T-helper 2 cell (primary cell): ENCODE measurements at regions not wholly inside any gene's neighbourhood (a gene's known extent, or its start where the extent isn't known, plus 50 kb on each side); places are given as distances from the start of the nearest gene placed in this dataset.
"Not testable (repeated sequence)": the region's sequence is repeated elsewhere in the genome, so short reads cannot be mapped to it uniquely, and the experiment has no call there.

ENCODE experiments used
- DNase-seq, 5 experiments: peaks; one replicate each; pipeline versions ENCODE4 v3.0.0 to v3.0.0-alpha.2; 2012 to 2022

DNA sequence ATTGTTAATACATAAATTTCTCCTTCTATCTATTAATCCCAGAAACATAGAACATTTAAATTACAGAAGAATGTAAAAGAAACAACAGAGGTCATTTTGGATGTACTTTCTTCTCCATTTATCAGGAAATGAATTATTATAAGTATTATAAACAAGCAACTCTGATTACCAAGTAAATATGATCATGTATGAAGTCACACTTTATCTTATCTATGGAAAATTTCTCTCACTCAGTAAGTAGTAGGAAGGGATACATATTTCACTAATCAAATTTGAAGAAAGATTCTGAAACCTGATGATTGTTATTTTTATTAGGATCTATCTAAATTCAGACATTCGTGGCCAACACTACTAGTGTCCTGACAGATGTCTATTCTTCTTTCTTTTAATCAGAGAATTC lies 770.7 kb downstream of the LTN1 start:
- DNase-seq, result no peak

GRCh38 chr21:28220680-28221079 lies 772.0 kb downstream of the LTN1 start:
- no peak for DNase-seq

GRCh38 chr21:28216976-28217523 lies 775.6 kb downstream of the LTN1 start:
- DNase-seq, result no peak

DNA sequence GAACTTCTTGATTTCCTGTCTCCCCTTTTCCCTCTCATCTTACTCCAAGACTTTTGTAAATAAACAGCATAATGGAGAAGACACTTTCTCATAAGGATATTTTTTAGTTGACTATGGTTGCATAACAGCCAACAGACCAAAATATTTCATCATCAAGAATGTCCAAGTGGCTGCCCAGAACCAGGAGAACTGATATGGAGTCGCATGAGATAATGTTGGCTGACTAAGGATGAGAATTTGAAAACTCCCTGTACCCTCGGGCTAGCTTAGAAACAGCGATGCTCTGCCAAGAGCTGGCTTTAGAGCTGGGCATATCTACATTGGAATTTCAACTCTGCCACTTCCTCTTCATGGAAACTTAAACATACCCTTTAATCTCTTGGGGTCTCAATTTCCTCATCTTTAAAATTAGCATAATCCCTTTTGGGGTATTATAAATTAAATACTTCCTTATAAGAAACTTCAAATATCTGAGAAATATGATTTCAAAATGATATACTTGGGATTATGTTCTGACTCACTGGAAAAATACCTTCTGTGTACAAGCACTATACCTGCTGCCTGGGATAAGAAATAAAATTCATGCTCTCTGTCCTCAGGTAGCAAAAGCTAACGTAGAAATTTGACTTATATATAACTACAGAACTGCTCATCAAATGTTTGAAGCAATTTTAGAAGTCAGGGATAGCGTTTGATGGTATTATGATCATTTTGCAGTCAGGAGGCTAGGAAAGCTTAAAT lies 777.3 kb downstream of the LTN1 start:
- no peak for DNase-seq

DNA sequence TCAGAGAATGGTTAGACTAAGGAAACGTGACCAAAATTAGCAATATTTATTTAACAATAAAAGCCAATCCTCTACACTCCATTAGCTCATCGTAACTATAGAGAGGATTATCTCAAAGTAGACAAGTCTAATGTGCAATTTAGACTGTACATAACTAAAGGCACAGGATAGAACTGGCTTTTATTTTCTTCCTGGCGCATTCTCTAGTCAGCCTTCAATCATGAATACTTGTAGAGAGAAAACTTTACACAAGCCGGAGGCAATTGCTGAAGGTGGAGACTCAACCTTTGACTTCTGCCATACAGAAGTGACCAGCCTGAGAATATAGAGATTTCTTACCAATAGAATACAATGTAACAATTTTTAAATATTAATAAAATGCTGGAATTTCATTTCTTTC lies 777.9 kb downstream of the LTN1 start:
- DNase-seq, result no peak

DNA sequence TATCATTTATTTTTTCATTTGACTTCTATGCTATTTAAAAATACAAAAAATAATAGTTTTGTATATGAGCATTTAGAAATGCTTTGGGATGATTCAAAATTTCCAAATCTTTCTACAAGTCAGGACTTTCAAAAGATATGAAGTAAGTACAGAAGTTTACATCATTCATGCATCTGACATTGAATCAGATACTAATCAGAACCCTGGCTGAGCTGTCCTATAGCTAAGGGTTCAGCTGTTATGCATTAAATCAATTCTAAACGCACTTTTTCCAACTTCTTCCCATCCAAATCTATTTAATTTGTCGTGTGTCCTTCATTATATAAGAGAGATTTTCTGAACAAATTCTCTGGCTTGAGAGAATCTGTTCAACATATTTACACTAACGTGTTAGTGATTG lies 779.4 kb downstream of the LTN1 start:
- DNase-seq, result no peak

DNA sequence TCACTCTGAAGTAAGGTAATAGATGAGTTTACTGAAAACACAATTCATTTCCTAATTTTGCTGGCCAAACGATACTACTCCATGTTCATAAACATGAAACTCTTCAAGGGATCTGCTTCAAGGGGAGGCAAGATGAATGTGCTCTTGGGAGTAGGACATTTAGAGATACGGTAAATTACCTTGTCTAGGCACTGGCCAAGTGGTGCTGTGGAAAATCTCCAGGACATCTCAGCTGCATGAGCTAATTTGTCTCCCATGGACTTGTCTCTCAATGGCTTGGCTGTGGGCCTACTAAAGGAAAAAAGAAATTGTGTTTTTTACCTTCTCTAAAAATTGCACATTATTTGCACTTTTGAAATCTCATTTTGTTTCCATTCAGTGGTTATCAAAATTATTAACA lies 780.6 kb downstream of the LTN1 start:
- no peak for DNase-seq

DNA sequence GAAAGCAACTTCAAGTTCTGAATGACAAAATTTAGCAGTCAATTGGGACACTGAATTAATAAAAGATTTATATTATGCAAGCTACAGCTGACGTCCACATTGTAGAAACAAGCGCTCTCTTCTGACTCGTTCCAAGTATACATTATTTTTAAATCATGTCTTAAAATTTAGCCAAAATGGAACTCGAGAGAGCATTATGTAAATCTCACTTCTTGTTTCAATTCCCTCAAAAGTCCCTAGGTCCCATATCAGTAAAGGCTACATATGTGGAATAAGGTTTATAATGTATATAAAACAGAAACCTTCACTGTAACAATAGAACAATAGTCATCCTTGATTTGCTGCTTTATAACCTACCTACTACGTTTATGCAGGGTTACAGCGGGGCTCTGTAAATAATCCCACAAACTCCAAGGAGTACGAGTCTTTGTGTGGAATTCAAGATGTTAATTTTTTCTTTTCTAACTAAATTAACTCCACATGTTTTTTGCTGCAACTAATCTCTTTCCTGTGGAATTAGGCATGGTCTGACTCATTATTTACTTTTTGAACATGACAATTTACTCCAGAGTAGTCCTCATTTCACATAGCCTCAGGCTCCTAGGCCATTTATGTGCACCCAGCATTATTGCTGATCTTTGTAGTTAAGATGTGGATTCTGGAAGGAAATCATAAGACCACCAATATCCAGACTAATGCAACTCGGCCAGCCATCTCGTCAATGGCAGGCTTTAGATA lies 785.1 kb downstream of the LTN1 start:
- DNase-seq, result no peak

DNA sequence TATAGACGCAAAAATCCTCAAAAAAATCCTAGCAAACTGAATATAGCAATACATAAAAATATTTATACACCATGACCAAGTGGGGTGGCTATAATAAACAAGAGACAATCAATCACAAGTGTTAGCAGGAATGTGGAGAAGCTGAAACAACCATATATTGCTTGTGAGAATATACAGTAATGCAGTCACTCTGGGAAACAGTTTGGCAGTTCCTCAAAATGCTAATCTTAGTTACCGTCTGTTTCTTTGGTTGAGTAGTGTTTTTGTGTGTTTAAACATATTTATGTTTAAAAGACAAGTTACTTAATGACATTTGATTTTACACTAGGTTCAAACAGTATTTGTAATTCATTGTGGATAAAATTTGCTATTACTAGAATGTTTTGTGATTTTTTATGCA lies 792.0 kb downstream of the LTN1 start:
- no peak for DNase-seq

GRCh38 chr21:28196981-28197380 lies 795.7 kb downstream of the LTN1 start:
- no peak for DNase-seq

DNA sequence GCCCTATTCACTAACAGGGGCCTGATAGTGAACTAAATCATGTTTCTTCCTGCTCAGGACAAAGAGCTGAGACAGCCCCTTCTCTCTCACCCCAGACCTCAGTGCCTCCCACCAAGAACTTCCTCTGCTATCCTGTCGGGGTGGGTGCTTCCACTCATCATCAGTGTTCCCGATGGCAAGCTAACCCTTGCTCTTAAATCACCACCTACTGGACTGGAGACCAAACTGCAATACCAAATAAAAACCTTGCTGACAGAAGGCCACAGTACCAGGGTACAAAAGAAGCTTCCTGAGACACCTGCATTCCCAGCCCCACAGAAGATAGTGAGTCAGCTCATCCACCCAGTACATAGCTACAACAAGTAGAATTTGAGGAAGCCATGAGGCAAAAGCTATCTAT lies 799.5 kb downstream of the LTN1 start:
- no peak for DNase-seq

DNA sequence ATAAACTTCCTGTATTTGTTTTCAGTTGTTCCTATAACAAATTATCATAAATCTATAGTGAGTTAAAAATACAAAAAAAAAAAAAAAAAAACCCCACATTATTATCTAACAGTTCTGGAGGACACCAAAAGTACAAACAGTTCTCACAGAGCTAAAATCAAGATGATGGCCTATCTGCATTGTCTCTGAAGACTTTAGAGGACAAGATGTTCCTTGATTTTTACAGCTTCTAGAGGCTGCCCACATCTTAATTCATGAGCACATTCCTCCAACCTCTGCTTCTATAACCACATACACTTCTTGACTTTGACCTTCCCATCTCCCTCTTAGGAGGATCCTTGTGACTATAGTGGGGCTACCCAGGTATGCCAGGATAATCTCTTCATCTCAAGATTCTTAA lies 806.1 kb downstream of the LTN1 start:
- no peak for DNase-seq

GRCh38 chr21:28181730-28182129 lies 810.9 kb downstream of the LTN1 start:
- no peak for DNase-seq

- DNase-seq, result no peak
These were observed 813.5 kb downstream of the LTN1 start for GRCh38 chr21:28179136-28179535.

- DNase-seq, result no peak
These were observed 815.6 kb downstream of the LTN1 start for GRCh38 chr21:28177124-28177523.

DNA sequence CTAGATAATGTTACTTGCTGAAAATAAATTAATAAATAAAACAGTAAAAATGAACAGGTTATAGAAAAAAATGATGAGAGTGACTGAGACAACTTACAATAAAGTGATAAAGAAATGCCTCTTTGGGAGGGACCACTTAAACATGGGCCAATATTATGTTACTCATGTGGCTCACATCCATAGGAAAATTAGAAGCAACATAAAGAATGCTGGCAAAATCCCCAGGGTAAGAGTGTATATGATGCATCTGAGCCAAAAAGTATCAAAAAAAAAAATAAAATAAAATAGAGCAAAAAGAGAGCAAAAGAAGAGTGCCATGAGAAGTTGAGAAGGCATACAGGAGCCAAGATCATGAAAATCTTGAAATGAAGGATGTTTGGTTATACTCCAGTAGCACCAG lies 818.0 kb downstream of the LTN1 start:
- no peak for DNase-seq

GRCh38 chr21:28174006-28174405 lies 818.7 kb downstream of the LTN1 start:
- DNase-seq, result no peak

DNA sequence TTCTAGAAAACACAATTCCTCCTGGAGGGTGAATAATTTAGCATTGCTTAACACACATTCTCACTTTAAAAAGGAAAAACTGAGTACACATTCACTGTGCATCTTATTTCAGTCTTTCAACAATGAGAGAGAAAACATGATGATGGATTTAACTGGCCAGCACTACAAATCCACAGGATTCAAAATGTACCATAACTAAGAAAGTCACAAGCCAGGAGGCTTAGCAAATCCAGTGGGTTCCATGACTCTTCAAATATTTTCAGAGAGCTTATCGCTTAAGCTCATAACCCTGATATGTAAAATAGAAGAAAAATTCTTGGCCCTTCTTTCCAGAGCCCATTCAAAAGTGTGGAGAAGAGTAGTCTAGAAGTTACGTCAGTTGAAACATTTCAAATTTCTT lies 820.3 kb downstream of the LTN1 start:
- DNase-seq, result no peak

DNA sequence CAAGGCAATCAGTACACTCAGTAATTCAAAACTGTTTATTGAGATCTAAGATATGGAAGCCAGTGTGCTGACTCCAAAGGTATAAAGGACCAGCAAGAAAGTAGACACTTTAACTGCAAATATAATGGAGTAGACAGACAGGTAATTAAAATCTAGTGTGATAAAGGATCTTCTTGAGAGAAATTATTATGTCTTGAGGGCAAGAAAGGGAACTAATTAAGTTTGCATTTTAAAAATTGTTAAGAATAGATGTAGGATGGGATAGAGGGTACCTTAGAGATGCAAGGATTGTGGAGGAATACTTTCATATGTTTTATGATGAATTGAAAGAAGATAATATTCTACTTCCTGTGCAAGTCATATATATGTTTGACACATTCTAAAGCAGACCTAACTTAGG lies 825.3 kb downstream of the LTN1 start:
- DNase-seq, result no peak

DNA sequence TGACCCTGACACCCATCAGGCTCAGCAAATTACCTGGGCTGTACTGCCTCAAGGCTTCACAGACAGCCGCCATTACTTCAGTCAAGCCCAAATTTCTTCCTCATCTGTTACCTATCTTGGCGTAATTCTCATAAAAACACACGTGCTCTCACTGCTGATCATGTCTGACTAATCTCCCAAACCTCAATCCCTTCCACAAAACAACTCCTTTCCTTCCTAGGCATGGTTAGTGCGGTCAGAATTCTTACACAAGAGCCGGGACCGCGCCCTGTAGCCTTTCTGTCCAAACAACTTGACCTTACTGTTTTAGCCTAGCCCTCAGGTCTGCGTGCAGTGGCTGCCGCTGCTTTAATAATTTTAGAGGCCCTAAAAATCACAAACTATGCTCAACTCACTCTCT lies 828.2 kb downstream of the LTN1 start:
- not testable (repeated sequence) for DNase-seq

GRCh38 chr21:28162052-28162451 lies 830.6 kb downstream of the LTN1 start:
- not testable (repeated sequence) for DNase-seq

GRCh38 chr21:28160378-28160777 lies 832.3 kb downstream of the LTN1 start:
- no peak for DNase-seq

- no peak for DNase-seq
These were observed 833.3 kb downstream of the LTN1 start for GRCh38 chr21:28159396-28159795.

- DNase-seq, result no peak
These were observed 836.1 kb downstream of the LTN1 start for GRCh38 chr21:28156590-28156989.
